CD4-positive, CD25-positive, alpha-beta regulatory T cell (primary cell): ENCODE measurements at regions not wholly inside any gene's neighbourhood (a gene's known extent, or its start where the extent isn't known, plus 50 kb on each side); places are given as distances from the start of the nearest gene placed in this dataset.
"Not testable (repeated sequence)": the region's sequence is repeated elsewhere in the genome, so short reads cannot be mapped to it uniquely, and the experiment has no call there.

ENCODE experiments used
- ATAC-seq, 2 donors: fragments of 150-1000 bp; cut with Tn5 transposase; one replicate each; pipeline ENCODE4 v1.10.0; 2021; ENCODE audit warnings: low read depth in 2 of 2, moderate number of reproducible peaks in 2 of 2, moderate library complexity in 1 of 2
- DNase-seq, 3 donors: peaks; one replicate each; pipeline versions ENCODE4 v3.0.0 to v3.0.0-alpha.2; 2012 to 2022; ENCODE audit warnings: mixed read lengths in 1 of 3
- H3K27ac ChIP-seq: one replicate; pipeline ENCODE4 v1.7.0; 2013; ENCODE audit warnings: mild to moderate bottlenecking, low read length; ENCODE audit not compliant: insufficient read depth, poor library complexity, severe bottlenecking
- H3K27me3 ChIP-seq: one replicate; pipeline ENCODE4 v1.7.0; 2013; ENCODE audit warnings: low read length; ENCODE audit not compliant: control insufficient read depth, insufficient read depth
- H3K36me3 ChIP-seq: one replicate; pipeline ENCODE4 v1.7.0; 2013; ENCODE audit warnings: mild to moderate bottlenecking, low read length, moderate library complexity; ENCODE audit not compliant: control insufficient read depth, insufficient read depth
- H3K4me1 ChIP-seq: 2 replicates; pipeline ENCODE4 v1.7.0; 2013; ENCODE audit warnings: mild to moderate bottlenecking, low read length; ENCODE audit not compliant: insufficient read depth, control insufficient read depth, poor library complexity, severe bottlenecking
- H3K4me3 ChIP-seq: one replicate; pipeline ENCODE4 v1.7.0; 2013; ENCODE audit warnings: low read depth, mild to moderate bottlenecking, low read length, moderate library complexity
- H3K9me3 ChIP-seq, 2 experiments: 1 replicate in 1 of 2; 2 replicates in 1 of 2; pipeline ENCODE4 v1.7.0; 2013; ENCODE audit warnings: low read length in 2 of 2, mild to moderate bottlenecking in 1 of 2, moderate library complexity in 1 of 2; ENCODE audit not compliant: control insufficient read depth in 2 of 2
- H3K27ac Mint-ChIP-seq, 3 donors: one replicate each; pipeline ENCODE4 v1.8.0; 2020 to 2022; ENCODE audit warnings: mild to moderate bottlenecking in 3 of 3, mixed read lengths in 3 of 3, moderate library complexity in 2 of 3
- H3K27me3 Mint-ChIP-seq: one replicate; pipeline ENCODE4 v1.8.0; 2022; ENCODE audit warnings: mild to moderate bottlenecking, mixed read lengths
- H3K36me3 Mint-ChIP-seq: one replicate; pipeline ENCODE4 v1.8.0; 2020; ENCODE audit warnings: mixed read lengths
- H3K4me1 Mint-ChIP-seq, 4 donors: one replicate each; pipeline ENCODE4 v1.8.0; 2020 to 2022; ENCODE audit warnings: mixed read lengths in 4 of 4, mild to moderate bottlenecking in 1 of 4
- H3K4me3 Mint-ChIP-seq, 4 donors: one replicate each; pipeline ENCODE4 v1.8.0; 2020 to 2022; ENCODE audit warnings: mild to moderate bottlenecking in 4 of 4, mixed read lengths in 4 of 4, moderate library complexity in 3 of 4
- H3K9me3 Mint-ChIP-seq, 7 donors: one replicate each; pipeline ENCODE4 v1.8.0; 2020 to 2022; ENCODE audit warnings: mixed read lengths in 7 of 7, mild to moderate bottlenecking in 3 of 7, moderate library complexity in 2 of 7

GRCh38 chr16:21368973-21369942, 91.2 kb upstream of the CRYM start:
- not testable (repeated sequence) for H3K36me3 ChIP-seq, ATAC-seq, H3K4me3 ChIP-seq, H3K27ac ChIP-seq, H3K4me1 Mint-ChIP-seq, H3K36me3 Mint-ChIP-seq, H3K27me3 ChIP-seq, H3K4me1 ChIP-seq, H3K27me3 Mint-ChIP-seq, DNase-seq, H3K4me3 Mint-ChIP-seq, H3K9me3 Mint-ChIP-seq, H3K27ac Mint-ChIP-seq, H3K9me3 ChIP-seq

GRCh38 chr16:21367733-21368421, 89.8 kb upstream of the CRYM start:
- not testable (repeated sequence) for H3K9me3 Mint-ChIP-seq, H3K4me3 ChIP-seq, H3K4me1 ChIP-seq, DNase-seq, ATAC-seq, H3K36me3 Mint-ChIP-seq, H3K27me3 Mint-ChIP-seq, H3K4me3 Mint-ChIP-seq, H3K4me1 Mint-ChIP-seq, H3K9me3 ChIP-seq, H3K27ac Mint-ChIP-seq, H3K36me3 ChIP-seq, H3K27ac ChIP-seq, H3K27me3 ChIP-seq

- not testable (repeated sequence) for H3K27me3 ChIP-seq, ATAC-seq, H3K4me3 ChIP-seq, H3K4me1 ChIP-seq, H3K9me3 Mint-ChIP-seq, H3K4me1 Mint-ChIP-seq, H3K27ac Mint-ChIP-seq, H3K9me3 ChIP-seq, H3K36me3 ChIP-seq, H3K27ac ChIP-seq, H3K4me3 Mint-ChIP-seq, H3K27me3 Mint-ChIP-seq, DNase-seq, H3K36me3 Mint-ChIP-seq
These were observed 88.9 kb upstream of the CRYM start for GRCh38 chr16:21366998-21367397.

- not testable (repeated sequence) for H3K27ac ChIP-seq, H3K36me3 ChIP-seq, H3K9me3 Mint-ChIP-seq, H3K36me3 Mint-ChIP-seq, H3K4me3 Mint-ChIP-seq, H3K4me1 ChIP-seq, ATAC-seq, H3K4me3 ChIP-seq, DNase-seq, H3K4me1 Mint-ChIP-seq, H3K9me3 ChIP-seq, H3K27me3 Mint-ChIP-seq, H3K27ac Mint-ChIP-seq, H3K27me3 ChIP-seq
These were observed 87.5 kb upstream of the CRYM start for GRCh38 chr16:21365541-21365940.

GRCh38 chr16:21363550-21364223, 85.6 kb upstream of the CRYM start:
- not testable (repeated sequence) for H3K27ac Mint-ChIP-seq, DNase-seq

GRCh38 chr16:21361612-21362227, 83.6 kb upstream of the CRYM start:
- H3K27me3 Mint-ChIP-seq, result peaks cover 13% of the 10 kb centered on the region
- H3K4me3 ChIP-seq, H3K27me3 ChIP-seq, H3K4me1 Mint-ChIP-seq, H3K27ac ChIP-seq, H3K4me1 ChIP-seq, H3K4me3 Mint-ChIP-seq, H3K9me3 Mint-ChIP-seq, H3K36me3 ChIP-seq, DNase-seq, H3K27ac Mint-ChIP-seq, H3K9me3 ChIP-seq, ATAC-seq, H3K36me3 Mint-ChIP-seq: not testable (repeated sequence)

More at GRCh38 chr16:21363550-21364223, 85.6 kb upstream of the CRYM start:
- H3K36me3 ChIP-seq, H3K4me3 Mint-ChIP-seq, H3K27ac ChIP-seq, H3K9me3 ChIP-seq, H3K4me1 ChIP-seq, H3K36me3 Mint-ChIP-seq, H3K4me1 Mint-ChIP-seq, H3K4me3 ChIP-seq, H3K27me3 ChIP-seq, H3K9me3 Mint-ChIP-seq, ATAC-seq: not testable (repeated sequence)
- peaks cover 13% of the 10 kb centered on the region for H3K27me3 Mint-ChIP-seq

- not testable (repeated sequence) for H3K4me3 ChIP-seq, H3K4me1 ChIP-seq, H3K27me3 ChIP-seq, DNase-seq, H3K9me3 Mint-ChIP-seq, H3K27ac ChIP-seq, H3K27ac Mint-ChIP-seq, H3K4me1 Mint-ChIP-seq, ATAC-seq, H3K4me3 Mint-ChIP-seq, H3K36me3 ChIP-seq, H3K9me3 ChIP-seq, H3K36me3 Mint-ChIP-seq
- H3K27me3 Mint-ChIP-seq, result peaks cover 13% of the 10 kb centered on the region
These were observed 83.0 kb upstream of the CRYM start for GRCh38 chr16:21361045-21361444.
